Fibroblast of the aortic adventitia (primary cell): ENCODE measurements at regions not wholly inside any gene's neighbourhood (a gene's known extent, or its start where the extent isn't known, plus 50 kb on each side); places are given as distances from the start of the nearest gene placed in this dataset.

ENCODE experiments used
- DNase-seq: peaks from one replicate; pipeline ENCODE4 v3.0.0-alpha.2; 2010; ENCODE audit warnings: low read depth
- H3K4me3 ChIP-seq: 2 replicates; pipeline ENCODE4 v1.5.1; 2011; ENCODE audit warnings: low read depth, mild to moderate bottlenecking, control low read depth, low read length, moderate library complexity
- TF ChIP-seq, protein P1 (sequence below): IDR thresholded peaks from 2 replicates; pipeline ENCODE4 v1.5.1; 2011; ENCODE audit warnings: mild to moderate bottlenecking, low read length, control low read depth, inconsistent platforms; ENCODE audit not compliant: insufficient read depth

- DNase-seq, result no peak
- TF ChIP-seq, protein P1, sequence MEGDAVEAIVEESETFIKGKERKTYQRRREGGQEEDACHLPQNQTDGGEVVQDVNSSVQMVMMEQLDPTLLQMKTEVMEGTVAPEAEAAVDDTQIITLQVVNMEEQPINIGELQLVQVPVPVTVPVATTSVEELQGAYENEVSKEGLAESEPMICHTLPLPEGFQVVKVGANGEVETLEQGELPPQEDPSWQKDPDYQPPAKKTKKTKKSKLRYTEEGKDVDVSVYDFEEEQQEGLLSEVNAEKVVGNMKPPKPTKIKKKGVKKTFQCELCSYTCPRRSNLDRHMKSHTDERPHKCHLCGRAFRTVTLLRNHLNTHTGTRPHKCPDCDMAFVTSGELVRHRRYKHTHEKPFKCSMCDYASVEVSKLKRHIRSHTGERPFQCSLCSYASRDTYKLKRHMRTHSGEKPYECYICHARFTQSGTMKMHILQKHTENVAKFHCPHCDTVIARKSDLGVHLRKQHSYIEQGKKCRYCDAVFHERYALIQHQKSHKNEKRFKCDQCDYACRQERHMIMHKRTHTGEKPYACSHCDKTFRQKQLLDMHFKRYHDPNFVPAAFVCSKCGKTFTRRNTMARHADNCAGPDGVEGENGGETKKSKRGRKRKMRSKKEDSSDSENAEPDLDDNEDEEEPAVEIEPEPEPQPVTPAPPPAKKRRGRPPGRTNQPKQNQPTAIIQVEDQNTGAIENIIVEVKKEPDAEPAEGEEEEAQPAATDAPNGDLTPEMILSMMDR, result no peak
- no peak overlapping the region for H3K4me3 ChIP-seq
Measured at GRCh38 chr18:25518716-25519053, 166.7 kb upstream of the ZNF521 start.

- H3K4me3 ChIP-seq, result no peak overlapping the region
- TF ChIP-seq, protein P1, result no peak
- DNase-seq, result no peak
Measured at GRCh38 chr18:25517881-25518715, 166.1 kb upstream of the ZNF521 start.

- TF ChIP-seq, protein P1, result no peak
- no peak overlapping the region for H3K4me3 ChIP-seq
- no peak for DNase-seq
Measured at GRCh38 chr18:25516747-25517498, 165.0 kb upstream of the ZNF521 start.

GRCh38 chr18:25516121-25516520, 164.2 kb upstream of the ZNF521 start:
- TF ChIP-seq, protein P1, result no peak
- DNase-seq, result no peak
- H3K4me3 ChIP-seq, result no peak overlapping the region

GRCh38 chr18:25510096-25510495, 158.1 kb upstream of the ZNF521 start:
- DNase-seq, result no peak
- TF ChIP-seq, protein P1, result no peak
- H3K4me3 ChIP-seq, result no peak overlapping the region

GRCh38 chr18:25503567-25504081, 151.7 kb upstream of the ZNF521 start:
- TF ChIP-seq, protein P1, result no peak
- peak; percentile 79 for DNase-seq
- peak overlapping the region; percentile 46 for H3K4me3 ChIP-seq
